ENCODE measurements at regions not wholly inside any gene's neighbourhood (a gene's known extent, or its start where the extent isn't known, plus 50 kb on each side); places are given as distances from the start of the nearest gene placed in this dataset.

DNA sequence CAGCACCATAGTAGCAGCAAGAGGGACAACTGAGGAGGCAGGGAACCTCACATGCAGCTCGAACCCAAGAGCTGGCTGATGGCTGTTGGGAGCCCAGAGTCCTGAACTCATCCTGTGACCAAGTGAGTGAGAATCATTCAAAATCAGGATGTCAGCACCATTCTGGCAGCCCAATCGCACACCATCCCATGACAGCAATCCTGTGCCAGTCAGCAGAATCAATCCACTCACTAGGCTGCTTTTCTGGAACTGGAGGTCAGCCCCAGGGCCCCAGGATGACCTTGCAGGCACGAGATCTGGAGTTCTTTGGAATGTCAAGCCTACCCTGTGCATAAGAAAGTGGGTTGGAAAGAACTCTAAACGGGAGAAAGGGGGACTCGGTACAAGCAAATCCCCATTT lies 67.8 kb upstream of the TAF11L2 start:
- TF ChIP-seq, protein P1, sequence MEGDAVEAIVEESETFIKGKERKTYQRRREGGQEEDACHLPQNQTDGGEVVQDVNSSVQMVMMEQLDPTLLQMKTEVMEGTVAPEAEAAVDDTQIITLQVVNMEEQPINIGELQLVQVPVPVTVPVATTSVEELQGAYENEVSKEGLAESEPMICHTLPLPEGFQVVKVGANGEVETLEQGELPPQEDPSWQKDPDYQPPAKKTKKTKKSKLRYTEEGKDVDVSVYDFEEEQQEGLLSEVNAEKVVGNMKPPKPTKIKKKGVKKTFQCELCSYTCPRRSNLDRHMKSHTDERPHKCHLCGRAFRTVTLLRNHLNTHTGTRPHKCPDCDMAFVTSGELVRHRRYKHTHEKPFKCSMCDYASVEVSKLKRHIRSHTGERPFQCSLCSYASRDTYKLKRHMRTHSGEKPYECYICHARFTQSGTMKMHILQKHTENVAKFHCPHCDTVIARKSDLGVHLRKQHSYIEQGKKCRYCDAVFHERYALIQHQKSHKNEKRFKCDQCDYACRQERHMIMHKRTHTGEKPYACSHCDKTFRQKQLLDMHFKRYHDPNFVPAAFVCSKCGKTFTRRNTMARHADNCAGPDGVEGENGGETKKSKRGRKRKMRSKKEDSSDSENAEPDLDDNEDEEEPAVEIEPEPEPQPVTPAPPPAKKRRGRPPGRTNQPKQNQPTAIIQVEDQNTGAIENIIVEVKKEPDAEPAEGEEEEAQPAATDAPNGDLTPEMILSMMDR (IDR thresholded peaks at IDR 0.05; ENCODE audit: insufficient read depth, low read length, poor library complexity, severe bottlenecking), result no peak
- no peak for TF ChIP-seq EZH2phosphoT487 (conservative IDR thresholded peaks at IDR 0.05; ENCODE audit: low read length)

All from SU-DHL-6 (cell line).